Sigmoid colon (tissue), 4 donors: ENCODE measurements at regions not wholly inside any gene's neighbourhood (a gene's known extent, or its start where the extent isn't known, plus 50 kb on each side); places are given as distances from the start of the nearest gene placed in this dataset.

ENCODE experiments used
- EP300 ChIP-seq, 4 donors: sonication (generic); formaldehyde crosslinking; IDR thresholded peaks; one replicate each; pipeline ENCODE4 v1.6.1; 2017; ENCODE audit warnings: antibody characterized with exemption in 4 of 4
- POLR2A ChIP-seq, 2 donors: fragments of 450-650 bp; IDR thresholded peaks; one replicate each; pipeline ENCODE4 v1.6.1; 2016; ENCODE audit warnings: antibody characterized with exemption in 2 of 2, mild to moderate bottlenecking in 2 of 2, moderate library complexity in 2 of 2

- TF ChIP-seq EP300 (IDR thresholded peaks at IDR 0.05) (no peak), POLR2A (IDR thresholded peaks at IDR 0.05) (no peak)
Measured at GRCh38 chr1:194829492-194829891, 1643.1 kb upstream of the B3GALT2 start.
